DMS 273 (cell line): ENCODE measurements at regions not wholly inside any gene's neighbourhood (a gene's known extent, or its start where the extent isn't known, plus 50 kb on each side); places are given as distances from the start of the nearest gene placed in this dataset.

Experiments used
- DNase-seq: peaks from one replicate; lab custom pipeline; 2025; ENCODE audit not compliant: unreplicated experiment; lab: John Stamatoyannopoulos, UW

DNA sequence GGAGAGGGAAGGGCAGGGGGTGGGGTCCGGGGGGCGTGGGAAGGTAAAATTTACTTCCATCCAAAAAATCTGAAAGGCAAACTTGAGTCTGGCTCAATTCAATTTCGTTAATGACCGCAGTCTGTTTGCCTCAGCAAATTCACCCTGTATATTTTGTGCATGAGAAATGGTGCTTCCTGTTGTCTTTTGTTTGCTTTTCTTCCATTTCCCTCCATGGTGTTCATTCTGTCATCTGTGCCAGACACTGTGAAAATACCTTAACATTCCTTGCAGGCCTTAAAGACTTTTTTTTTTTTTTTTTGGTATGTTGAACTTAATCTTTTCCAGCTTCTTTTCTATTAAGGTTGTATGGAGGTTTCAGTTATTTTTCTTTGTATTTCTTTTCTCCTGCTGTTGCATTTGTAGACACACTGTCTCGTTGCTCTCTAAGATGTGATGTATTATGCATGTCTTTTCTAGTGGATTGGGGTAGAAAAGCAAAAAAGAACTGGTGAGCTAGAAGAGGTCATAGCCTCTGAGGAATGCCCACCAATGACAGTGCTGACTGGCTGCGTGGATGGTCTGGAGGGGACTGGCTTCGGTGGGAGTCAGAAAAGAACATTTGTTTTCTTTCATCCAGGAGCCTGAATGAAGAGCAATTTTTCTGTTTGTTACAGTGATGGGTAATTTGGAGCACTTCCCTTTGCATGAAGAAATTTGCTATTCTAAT is 585.0 kb upstream of the MAP3K7 start:
- no peak for DNase-seq

DNA sequence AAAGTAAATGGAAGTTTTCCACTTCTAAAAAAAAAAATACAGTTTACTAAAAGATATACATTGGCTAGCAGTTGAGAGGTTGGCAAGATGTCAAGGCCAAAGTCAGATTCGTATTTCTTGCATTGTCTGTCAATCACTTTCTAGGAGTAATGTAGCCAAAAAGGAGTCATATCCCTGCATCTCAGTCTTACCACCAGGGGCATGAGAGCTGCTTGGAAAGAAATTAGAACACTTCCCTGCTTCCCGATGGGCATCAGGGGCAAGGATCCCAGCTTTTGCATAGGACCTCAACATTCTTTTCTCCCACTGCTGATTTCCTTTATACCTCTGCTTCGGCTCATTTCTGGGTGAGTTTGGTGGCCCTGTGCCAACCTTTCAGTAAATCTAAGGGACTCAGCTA is 581.0 kb upstream of the MAP3K7 start:
- peak; percentile 64 for DNase-seq

- DNase-seq: no peak
Observed at GRCh38 chr6:91166271-91167046, 579.6 kb upstream of the MAP3K7 start.

DNA sequence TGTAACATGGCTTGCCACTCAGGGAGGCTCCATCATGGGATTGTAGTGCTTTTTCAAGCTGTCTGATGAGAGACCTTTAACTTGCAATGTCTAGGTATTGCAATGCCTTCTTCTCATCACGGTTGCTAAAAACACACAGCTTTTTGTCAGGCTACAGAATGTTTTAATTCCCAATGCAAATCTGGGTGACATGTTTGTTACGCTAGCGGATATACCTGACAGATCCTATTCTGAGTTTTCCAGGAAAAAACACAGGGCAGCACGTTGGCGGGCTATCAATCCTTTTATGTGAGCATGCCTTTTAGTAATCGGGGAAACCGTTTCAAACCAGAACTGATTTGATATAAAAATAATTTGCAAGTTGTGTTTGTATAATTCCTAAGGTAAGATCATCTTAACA is 577.2 kb upstream of the MAP3K7 start:
- DNase-seq: no peak

- DNase-seq: no peak
Observed at GRCh38 chr6:91161246-91161645, 574.4 kb upstream of the MAP3K7 start.

- no peak for DNase-seq
Observed at GRCh38 chr6:91155129-91155785, 568.4 kb upstream of the MAP3K7 start.

GRCh38 chr6:91152824-91153223 is 566.0 kb upstream of the MAP3K7 start:
- DNase-seq: no peak

DNA sequence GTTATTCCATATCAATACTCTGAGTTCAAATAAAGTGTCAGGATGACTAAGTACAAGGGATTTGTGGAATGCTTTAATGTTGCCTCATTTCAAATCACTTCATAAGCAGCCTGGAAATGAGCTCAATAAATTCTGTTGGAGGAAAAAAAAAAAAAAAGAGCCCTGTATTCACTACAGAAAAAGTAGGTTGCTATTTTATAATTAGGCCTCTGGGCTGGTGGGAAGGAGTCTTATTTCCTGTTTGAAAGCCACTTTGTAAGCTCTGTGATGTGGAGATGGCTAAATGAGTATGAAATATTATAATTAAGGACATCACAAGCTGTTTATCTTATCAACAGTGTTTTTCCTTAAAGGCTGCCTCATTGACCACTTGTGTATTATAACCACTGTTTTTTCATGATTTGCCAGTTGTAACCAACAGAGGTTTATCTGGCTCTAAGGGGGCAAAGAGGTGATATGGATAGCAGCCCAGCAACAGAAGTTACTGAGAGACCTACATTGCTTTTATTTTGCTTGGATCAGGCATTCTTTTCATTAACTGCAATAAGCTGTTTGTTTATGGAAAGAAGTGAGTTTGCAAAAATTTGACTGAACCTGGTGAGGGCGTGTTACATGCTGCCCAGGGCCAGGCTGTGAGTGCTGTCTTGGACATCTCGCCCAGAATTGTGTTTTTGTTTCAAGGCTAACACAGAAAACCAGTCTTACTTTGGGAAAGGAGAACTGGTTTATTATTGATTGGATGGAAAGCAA is 563.3 kb upstream of the MAP3K7 start:
- no peak for DNase-seq

- DNase-seq: no peak
Observed at GRCh38 chr6:91149246-91149955, 562.5 kb upstream of the MAP3K7 start.

DNA sequence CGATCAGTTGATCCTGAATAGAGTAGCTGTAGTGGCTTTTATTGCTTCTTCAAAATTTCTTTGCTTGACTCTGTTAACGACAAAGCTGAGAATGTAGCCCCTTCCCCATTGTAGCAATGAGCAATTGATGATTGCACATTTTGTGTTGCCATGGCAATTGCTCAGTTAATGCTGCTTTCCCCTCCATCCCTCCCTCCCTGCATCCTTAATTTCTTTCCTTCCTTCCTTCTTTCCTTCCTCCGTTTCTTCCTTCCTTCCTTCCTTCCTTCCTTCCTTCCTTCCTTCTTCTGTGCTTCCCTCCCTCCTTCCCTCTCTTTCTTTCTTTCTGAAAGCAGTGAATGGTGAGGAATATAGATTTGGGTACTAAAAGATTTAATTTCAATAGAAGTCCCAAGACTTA is 557.3 kb upstream of the MAP3K7 start:
- DNase-seq: no peak

- DNase-seq: peak; percentile 37
Observed at GRCh38 chr6:91142154-91142553, 555.3 kb upstream of the MAP3K7 start.

DNA sequence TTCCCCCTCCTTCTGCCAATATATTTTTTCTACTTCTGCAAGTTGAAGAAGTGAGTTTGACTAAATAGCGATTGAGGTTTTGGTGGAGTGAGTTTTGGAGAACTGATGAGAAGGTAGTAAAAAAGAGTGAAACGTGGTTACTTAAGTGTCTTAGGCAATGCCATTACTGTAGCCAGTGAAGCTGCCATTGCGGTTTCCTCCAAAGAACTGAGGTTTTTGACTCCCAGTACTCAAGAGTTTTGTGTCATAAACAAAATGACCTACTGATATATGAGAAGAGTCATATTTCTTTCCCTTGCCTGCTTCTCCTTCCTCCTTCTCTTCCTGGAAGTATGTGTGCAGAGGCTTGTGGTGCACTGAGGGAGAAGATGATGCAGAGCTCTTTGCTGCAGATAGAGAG is 554.5 kb upstream of the MAP3K7 start:
- no peak for DNase-seq

- no peak for DNase-seq
Observed at GRCh38 chr6:91140449-91140848, 553.6 kb upstream of the MAP3K7 start.

DNA sequence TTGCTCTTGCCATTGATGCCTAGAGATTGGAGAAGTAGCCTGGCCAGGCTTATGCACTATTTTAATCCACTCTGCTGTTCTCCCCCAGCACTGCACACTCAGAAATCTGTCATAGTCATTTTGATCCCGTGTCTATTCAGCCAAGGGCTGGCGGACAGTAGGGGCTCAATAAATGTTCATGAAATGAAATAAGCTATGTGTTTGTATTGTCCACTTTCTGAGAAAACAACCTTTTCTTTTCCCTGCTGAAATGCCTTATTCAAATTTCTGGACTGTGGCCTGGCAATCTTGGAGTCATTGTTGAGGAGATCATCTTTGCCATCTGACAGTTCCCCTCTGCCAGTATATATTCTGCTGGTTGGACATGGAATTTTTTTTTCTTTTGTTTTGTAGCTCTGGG is 550.4 kb upstream of the MAP3K7 start:
- no peak for DNase-seq

GRCh38 chr6:91135406-91136103 is 548.7 kb upstream of the MAP3K7 start:
- peak; percentile 73 for DNase-seq

- DNase-seq: peak; percentile 62
Observed at GRCh38 chr6:91132461-91132860, 545.6 kb upstream of the MAP3K7 start.

- DNase-seq: no peak
Observed at GRCh38 chr6:91130126-91130525, 543.3 kb upstream of the MAP3K7 start.

DNA sequence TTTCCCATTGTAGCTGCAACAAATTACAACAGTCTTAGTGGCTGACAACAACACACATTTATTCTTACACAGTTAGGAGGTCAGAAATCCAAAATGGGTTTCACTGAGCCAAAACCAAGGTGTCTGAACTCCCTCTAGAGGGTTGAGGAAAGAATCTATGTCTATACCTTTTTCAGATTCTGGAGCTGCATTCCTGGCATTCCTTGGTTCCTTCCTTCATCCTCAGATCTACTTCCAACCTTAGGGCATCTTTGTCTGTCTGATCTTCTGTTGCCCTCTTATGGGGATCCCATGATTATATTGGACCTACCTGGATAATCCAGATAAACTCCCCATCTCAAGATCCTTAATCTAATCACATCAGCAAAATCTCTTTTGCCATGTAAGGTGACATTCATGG is 540.9 kb upstream of the MAP3K7 start:
- DNase-seq: no peak

GRCh38 chr6:91126876-91127275 is 540.0 kb upstream of the MAP3K7 start:
- no peak for DNase-seq

DNA sequence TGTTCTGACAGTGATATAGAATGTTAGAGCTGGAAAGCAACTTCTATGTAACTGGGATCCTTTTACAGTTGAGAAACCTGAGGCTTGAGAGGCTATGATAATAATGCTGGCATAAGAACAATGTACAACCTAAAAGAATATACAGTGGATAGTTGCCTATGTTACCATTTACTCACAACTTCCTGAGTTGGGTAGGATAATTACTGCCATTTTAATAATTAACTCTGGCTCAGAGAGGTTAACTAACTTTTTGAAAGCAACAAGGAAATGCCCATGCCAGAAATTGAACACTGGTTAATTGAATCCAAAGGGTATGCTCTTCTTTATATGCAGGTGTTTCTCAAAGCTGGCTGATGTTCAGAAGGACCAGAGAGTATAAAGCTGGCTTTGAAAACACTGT is 530.7 kb upstream of the MAP3K7 start:
- DNase-seq: no peak
